ENCODE measurements at regions not wholly inside any gene's neighbourhood (a gene's known extent, or its start where the extent isn't known, plus 50 kb on each side); places are given as distances from the start of the nearest gene placed in this dataset.

- no peaks in the 10 kb centered on the region for H3K9me3 Mint-ChIP-seq
- ATAC-seq (no peak), DNase-seq (no peak)
- CTCF ChIA-PET = no interaction called here
- no peak overlapping the region for H3K4me3 Mint-ChIP-seq
- no peaks in the 10 kb centered on the region for H3K4me1 Mint-ChIP-seq (ENCODE audit: low read depth)
- TF ChIP-seq CTCF (IDR thresholded peaks at IDR 0.05) = no peak
- intact Hi-C loops (cut with micrococcal nuclease) = no loop called here
- no peaks in the 10 kb centered on the region for H3K36me3 Mint-ChIP-seq (ENCODE audit: low read depth)
- POLR2A ChIA-PET = no interaction called here
- no peak overlapping the region for H3K27ac Mint-ChIP-seq
- H3K27me3 Mint-ChIP-seq = no peaks in the 10 kb centered on the region
Measured at GRCh38 chrX:97854086-97854485, 970.4 kb downstream of the RPA4 start.

- Mint-ChIP-seq H3K36me3 (ENCODE audit: low read depth) (no peaks in the 10 kb centered on the region), H3K4me3 (no peak overlapping the region), H3K27me3 (no peaks in the 10 kb centered on the region), H3K27ac (no peak overlapping the region), H3K4me1 (ENCODE audit: low read depth) (no peaks in the 10 kb centered on the region), H3K9me3 (no peaks in the 10 kb centered on the region)
- POLR2A ChIA-PET = no interaction called here
- no peak for ATAC-seq
- no peak for DNase-seq
- intact Hi-C loops (cut with micrococcal nuclease) = no loop called here
- CTCF ChIA-PET = no interaction called here
- no peak for TF ChIP-seq CTCF (IDR thresholded peaks at IDR 0.05)
Measured at GRCh38 chrX:97858592-97858991, 974.9 kb downstream of the RPA4 start.

GRCh38 chrX:97860226-97860625, 976.5 kb downstream of the RPA4 start:
- Mint-ChIP-seq H3K36me3 (ENCODE audit: low read depth) (no peaks in the 10 kb centered on the region), H3K4me3 (no peak overlapping the region), H3K9me3 (no peaks in the 10 kb centered on the region), H3K4me1 (ENCODE audit: low read depth) (no peaks in the 10 kb centered on the region), H3K27ac (no peak overlapping the region), H3K27me3 (no peaks in the 10 kb centered on the region)
- ChIA-PET POLR2A (no interaction called here), CTCF (no interaction called here)
- ATAC-seq (no peak), DNase-seq (no peak)
- no peak for TF ChIP-seq CTCF (IDR thresholded peaks at IDR 0.05)
- intact Hi-C loops (cut with micrococcal nuclease) = no loop called here

GRCh38 chrX:97863261-97863660, 979.6 kb downstream of the RPA4 start:
- intact Hi-C loops (cut with micrococcal nuclease) = no loop called here
- ATAC-seq (no peak), DNase-seq (no peak)
- CTCF ChIA-PET = no interaction called here
- H3K9me3 Mint-ChIP-seq = no peaks in the 10 kb centered on the region
- H3K27me3 Mint-ChIP-seq = no peaks in the 10 kb centered on the region
- POLR2A ChIA-PET = no interaction called here
- no peak overlapping the region for H3K4me3 Mint-ChIP-seq
- no peak overlapping the region for H3K27ac Mint-ChIP-seq
- no peaks in the 10 kb centered on the region for H3K4me1 Mint-ChIP-seq (ENCODE audit: low read depth)
- no peak for TF ChIP-seq CTCF (IDR thresholded peaks at IDR 0.05)
- no peaks in the 10 kb centered on the region for H3K36me3 Mint-ChIP-seq (ENCODE audit: low read depth)

- H3K4me3 Mint-ChIP-seq = no peak overlapping the region
- TF ChIP-seq CTCF (IDR thresholded peaks at IDR 0.05) = no peak
- CTCF ChIA-PET = no interaction called here
- DNase-seq = no peak
- intact Hi-C loops (cut with micrococcal nuclease) = no loop called here
- H3K36me3 Mint-ChIP-seq (ENCODE audit: low read depth) = no peaks in the 10 kb centered on the region
- H3K9me3 Mint-ChIP-seq = no peaks in the 10 kb centered on the region
- no peaks in the 10 kb centered on the region for H3K4me1 Mint-ChIP-seq (ENCODE audit: low read depth)
- H3K27me3 Mint-ChIP-seq = no peaks in the 10 kb centered on the region
- POLR2A ChIA-PET = no interaction called here
- H3K27ac Mint-ChIP-seq = no peak overlapping the region
- no peak for ATAC-seq
Measured at GRCh38 chrX:97867266-97867665, 983.6 kb downstream of the RPA4 start.

All from activated CD8-positive, alpha-beta T cell treated with anti-CD3 and anti-CD28 coated beads for 36 hours (primary cell).